NCI-H345 (cell line): ENCODE measurements at regions not wholly inside any gene's neighbourhood (a gene's known extent, or its start where the extent isn't known, plus 50 kb on each side); places are given as distances from the start of the nearest gene placed in this dataset.

ENCODE experiments used
- DNase-seq: peaks from one replicate; lab custom pipeline; 2025; lab: John Stamatoyannopoulos, UW

GRCh38 chr2:234438305-234438977, 58.4 kb downstream of the ARL4C start:
- no peak for DNase-seq

- peak; percentile 88 for DNase-seq
Observed at GRCh38 chr2:234437642-234438304, 59.1 kb downstream of the ARL4C start.

GRCh38 chr2:234436482-234436837, 60.4 kb downstream of the ARL4C start:
- DNase-seq = no peak

GRCh38 chr2:234435836-234436481, 60.9 kb downstream of the ARL4C start:
- no peak for DNase-seq

GRCh38 chr2:234433201-234433600, 63.7 kb downstream of the ARL4C start:
- no peak for DNase-seq

GRCh38 chr2:234430871-234431270, 66.0 kb downstream of the ARL4C start:
- DNase-seq = no peak

GRCh38 chr2:234429265-234429664, 67.6 kb downstream of the ARL4C start:
- no peak for DNase-seq

- no peak for DNase-seq
Observed at GRCh38 chr2:234427081-234428061, 69.5 kb downstream of the ARL4C start.

GRCh38 chr2:234426616-234427015, 70.3 kb downstream of the ARL4C start:
- DNase-seq = no peak

- no peak for DNase-seq
Observed at GRCh38 chr2:234425639-234426603, 71.0 kb downstream of the ARL4C start.

- no peak for DNase-seq
Observed at GRCh38 chr2:234423884-234424283, 73.0 kb downstream of the ARL4C start.

- DNase-seq = peak; percentile 12
Observed at GRCh38 chr2:234422981-234423431, 73.9 kb downstream of the ARL4C start.

GRCh38 chr2:234422273-234422732, 74.6 kb downstream of the ARL4C start:
- peak; percentile 2 for DNase-seq

- no peak for DNase-seq
Observed at GRCh38 chr2:234420408-234420807, 76.5 kb downstream of the ARL4C start.

GRCh38 chr2:234419726-234420125, 77.2 kb downstream of the ARL4C start:
- DNase-seq = no peak

- DNase-seq = no peak
Observed at GRCh38 chr2:234415706-234416105, 81.2 kb downstream of the ARL4C start.

GRCh38 chr2:234414596-234414995, 82.3 kb downstream of the ARL4C start:
- DNase-seq = no peak

- no peak for DNase-seq
Observed at GRCh38 chr2:234412726-234413125, 84.2 kb downstream of the ARL4C start.

GRCh38 chr2:234411793-234412192, 85.1 kb downstream of the ARL4C start:
- no peak for DNase-seq

- no peak for DNase-seq
Observed at GRCh38 chr2:234410526-234410925, 86.4 kb downstream of the ARL4C start.

GRCh38 chr2:234409590-234409989, 87.3 kb downstream of the ARL4C start:
- no peak for DNase-seq
